HG03439 (cell line): ENCODE measurements at regions not wholly inside any gene's neighbourhood (a gene's known extent, or its start where the extent isn't known, plus 50 kb on each side); places are given as distances from the start of the nearest gene placed in this dataset.

ENCODE experiments used
- ATAC-seq: cut with Tn5 transposase; IDR thresholded peaks from one replicate; pipeline ENCODE4 v1.9.1; 2021; ENCODE audit warnings: mild to moderate bottlenecking, moderate library complexity; ENCODE audit not compliant: unreplicated experiment

DNA sequence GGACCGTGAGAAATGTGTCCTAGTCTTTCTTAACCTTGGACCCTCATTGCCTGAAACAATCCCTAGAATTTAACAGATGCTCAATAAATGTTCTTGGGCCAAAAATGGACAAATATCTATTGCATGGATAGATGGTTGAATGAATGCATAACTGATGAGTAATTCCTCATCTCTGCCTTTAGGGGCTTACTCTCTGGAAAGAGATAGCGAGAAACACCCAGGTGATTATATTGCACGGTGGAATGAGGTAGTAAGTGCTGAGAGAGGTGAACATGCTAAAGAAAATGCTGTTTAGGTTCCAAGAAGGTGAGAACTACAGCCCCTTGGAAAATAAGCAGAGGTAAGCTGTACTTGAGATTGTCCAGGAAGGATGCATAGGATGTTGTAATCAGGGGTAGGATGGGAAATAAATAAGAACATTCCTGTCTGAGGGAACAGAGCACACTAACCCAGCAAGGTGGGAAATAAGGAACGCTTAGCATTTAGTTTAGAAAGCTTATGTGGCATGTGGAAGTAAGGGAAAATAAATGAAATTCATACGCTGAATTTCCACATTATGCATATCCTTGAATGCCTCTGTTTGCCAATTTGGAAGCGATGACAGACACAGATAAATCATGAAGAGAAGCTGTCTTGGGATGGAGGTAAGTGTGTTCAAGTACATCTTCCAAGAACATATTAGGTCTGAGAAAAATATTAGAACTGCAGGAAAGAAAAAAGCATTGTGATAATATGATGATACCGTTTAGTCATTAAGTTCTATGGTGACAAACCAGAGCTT lies 426.6 kb downstream of the ARHGEF28 start:
- no peak for ATAC-seq

DNA sequence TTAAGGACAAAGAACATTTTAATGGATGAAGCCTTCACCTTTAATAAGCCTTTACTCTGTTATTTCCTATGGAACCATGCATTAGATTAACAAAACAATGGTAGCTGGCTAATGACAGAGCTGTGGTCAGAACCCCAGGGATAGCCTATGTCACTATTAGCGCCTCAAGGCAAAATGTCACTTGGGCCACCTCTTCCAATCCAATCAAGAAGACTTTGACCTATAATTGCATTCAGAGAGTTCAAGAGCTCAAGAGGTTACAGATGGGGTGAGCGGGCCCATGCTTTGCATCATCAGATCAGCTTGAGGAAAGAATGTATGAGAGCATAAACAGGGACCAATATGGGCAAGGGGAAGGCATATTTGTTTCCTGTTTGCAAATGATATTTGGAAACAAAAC lies 425.1 kb downstream of the ARHGEF28 start:
- ATAC-seq: no peak

DNA sequence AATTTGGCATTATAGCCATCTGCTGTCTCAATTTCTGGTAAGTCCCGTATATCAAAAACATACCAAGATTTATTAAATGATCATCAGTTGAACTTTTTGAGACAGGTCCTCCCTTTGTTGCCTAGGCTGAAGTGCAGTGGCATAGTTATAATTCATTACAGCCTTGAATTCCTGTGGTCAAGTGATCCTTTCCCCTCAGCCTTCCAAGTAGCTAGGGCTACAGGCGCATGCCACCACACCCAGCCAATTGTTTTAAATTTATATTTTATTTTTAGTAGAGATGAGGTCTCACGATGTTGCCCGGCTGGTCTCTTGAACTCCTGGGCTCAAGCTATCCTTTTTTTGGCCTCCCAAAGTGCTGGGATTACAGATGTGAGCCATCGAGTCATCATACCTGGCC lies 418.9 kb downstream of the ARHGEF28 start:
- no peak for ATAC-seq

DNA sequence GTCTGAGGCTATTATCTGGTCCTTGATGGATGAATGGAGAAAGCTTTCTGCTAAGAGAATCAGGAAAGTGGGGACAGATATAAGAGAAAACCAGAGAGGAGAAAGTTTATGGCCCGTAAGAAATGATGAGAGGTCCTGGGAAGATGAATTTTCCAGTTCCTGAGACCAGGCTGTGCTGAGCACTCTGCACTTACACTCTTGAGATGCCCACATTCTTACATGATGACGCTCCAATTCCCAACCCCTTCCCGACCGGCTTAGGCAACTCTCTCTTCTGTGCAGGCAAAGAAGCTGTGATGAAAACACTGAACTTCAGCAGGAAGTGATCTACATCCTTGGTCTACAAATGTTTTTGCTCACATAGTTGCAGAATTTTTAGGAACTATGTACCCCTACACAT lies 417.0 kb downstream of the ARHGEF28 start:
- no peak for ATAC-seq

DNA sequence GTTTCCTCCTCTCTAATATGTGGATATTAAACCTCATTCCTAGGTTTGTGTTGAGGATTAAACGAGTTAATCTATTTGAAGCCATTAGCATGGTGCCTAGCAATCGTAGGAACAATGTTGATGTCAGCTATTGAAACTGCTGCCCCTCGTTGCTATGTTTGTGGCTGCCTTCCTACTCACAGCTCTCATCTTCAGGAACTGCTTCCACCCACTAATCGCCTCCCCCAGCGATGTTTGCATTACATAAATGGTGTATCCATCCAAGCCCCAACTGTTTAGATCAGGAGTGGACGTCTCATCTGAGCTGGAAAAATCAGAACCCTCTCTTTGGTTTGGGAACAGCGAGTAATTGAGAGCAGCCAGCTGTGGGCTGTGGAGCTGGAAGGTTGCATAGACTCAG lies 416.6 kb downstream of the ARHGEF28 start:
- no peak for ATAC-seq

DNA sequence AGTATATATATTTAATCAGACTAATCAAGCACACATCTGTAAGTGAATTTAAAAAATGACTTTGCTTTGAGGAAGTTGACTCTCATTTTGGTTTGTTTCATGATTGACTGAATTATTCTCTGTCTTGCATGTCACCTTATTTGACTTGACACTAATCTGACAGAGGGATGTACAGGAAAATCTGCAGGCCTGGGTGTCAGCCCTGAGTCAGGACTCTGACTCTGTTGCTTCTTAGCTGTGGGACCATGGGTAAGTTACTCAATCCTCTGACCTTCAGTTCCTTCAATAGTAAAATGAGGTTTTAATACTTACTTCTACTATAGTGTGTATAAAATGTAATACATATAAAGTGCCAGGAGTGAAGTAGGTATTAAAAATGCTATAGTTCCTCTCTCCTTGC lies 415.9 kb downstream of the ARHGEF28 start:
- no peak for ATAC-seq

DNA sequence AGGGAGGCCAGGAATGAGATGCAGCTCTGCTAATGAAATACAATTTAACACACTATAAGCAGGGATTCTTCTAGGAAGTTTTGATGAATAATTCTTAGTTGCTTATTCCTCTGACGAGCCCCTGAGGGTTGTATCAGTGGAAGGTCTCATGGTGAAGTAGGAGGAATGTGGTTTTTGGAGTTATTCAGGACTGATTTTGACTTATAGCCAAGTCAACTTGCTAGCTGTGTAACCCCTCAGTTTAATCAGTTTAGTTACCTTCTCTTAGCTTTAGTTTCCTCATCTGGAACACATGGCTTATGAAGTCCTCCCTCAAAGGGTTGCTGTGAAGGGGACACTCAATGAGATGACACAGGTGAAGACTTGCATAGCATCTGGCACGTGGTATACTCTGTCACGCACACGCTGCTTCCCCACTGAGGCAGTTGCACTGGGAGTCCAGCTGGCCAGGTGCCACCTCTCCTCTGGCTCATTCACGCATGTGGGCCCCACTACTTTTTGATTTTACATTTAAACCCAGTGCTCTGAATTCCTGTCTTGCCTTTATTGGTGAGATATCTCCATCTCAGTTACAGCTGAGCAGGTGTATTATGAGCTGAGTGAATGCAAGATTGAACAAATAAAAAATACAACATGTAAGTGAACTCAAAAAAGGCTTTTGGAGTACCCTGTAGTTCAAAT lies 415.0 kb downstream of the ARHGEF28 start:
- ATAC-seq: no peak

DNA sequence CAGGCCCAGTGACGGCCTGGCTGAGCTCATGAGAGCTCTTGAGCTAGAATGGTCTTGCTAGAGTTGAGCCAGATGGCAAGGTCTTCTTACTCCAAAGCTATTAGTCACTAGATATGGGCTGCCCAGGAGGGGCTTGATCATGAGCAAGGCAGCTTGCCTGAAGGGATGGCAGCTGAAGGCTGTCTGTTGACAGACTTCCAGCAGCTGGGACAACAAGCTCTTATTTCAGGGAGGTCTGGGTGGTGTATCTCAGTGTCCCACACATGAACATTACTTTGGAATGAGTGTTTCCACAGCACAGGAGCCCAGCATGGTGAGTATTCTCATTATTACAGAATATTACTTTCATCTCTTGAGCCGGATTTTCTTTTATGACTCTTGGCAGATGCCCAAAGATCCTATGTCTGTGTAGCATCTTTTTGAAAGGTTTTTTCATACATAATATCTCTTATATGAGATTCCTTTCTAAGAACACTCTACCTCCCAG lies 414.1 kb downstream of the ARHGEF28 start:
- ATAC-seq: no peak

DNA sequence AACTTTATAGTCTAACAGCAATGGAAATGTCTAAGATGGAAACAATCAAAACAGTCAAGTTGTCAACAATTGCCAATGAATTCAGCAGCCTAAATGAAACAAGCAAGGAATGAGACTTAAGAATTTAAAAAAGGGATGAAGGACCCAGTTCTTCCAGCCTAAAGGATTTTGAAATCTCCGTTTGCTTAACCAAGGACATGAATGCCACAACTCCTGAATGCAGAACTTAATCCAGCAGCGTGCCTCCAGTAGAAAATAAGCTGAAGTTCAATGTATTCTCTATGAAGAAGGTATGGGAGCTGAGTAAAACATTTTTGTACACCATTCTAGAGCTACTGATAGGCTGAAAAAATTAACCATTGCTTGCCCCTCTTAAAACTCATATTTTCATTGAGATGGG lies 411.3 kb downstream of the ARHGEF28 start:
- no peak for ATAC-seq

DNA sequence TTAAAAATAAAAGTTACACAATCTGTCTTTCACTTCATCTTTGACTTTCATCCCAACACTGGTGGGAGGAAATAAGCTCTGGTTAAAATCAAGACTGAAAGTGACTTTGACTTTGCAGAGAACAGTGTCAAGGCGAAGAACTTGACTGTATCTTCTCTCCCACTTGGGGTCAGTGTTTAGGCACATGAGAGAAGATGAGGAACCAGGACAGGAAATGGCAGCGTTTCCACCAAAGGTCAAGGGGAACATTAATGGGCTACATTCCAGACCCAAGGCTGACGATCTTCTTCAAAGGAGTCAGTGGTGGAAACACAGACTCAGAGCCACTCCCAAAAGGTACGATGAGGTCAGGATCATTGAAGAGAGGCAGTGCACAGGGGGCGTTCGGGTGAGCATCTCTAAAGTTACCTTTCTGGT lies 409.5 kb downstream of the ARHGEF28 start:
- ATAC-seq: no peak

DNA sequence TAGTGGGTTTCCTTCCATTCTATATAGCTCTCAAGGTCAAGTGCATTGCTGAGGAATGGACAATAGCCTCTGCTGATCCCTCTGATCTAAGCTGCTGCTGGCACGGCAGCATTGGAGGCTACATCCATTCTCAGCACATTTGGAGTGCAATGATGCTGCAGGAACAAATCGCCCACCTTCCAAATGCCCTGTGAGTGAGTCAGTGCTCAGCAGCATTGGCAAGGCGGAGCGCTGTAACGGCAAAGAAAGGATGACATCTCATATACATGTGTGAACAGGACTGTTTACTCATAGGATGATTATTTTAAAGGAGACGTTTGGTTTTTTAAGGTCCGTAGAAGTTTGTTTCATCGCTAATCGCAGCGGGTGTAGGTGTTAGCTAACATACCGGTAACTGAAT lies 408.7 kb downstream of the ARHGEF28 start:
- no peak for ATAC-seq

DNA sequence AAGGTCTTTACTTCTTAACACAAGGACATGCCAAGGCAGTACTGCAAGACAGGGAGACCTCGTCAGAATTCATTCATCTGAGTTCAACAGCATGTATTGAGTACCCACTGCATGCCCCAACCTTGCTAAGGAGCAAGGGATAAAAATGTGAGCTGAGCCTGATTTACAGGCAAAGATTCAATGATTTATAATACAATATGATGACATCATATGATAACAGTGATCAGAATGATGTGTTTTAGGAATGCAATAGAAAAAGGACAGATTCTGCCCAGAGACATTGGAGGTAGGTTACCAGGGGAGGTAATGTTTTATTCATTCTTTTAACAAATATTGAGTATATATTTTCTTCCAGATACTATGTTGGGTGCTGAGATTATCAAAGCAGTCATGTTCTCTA lies 406.6 kb downstream of the ARHGEF28 start:
- no peak for ATAC-seq

DNA sequence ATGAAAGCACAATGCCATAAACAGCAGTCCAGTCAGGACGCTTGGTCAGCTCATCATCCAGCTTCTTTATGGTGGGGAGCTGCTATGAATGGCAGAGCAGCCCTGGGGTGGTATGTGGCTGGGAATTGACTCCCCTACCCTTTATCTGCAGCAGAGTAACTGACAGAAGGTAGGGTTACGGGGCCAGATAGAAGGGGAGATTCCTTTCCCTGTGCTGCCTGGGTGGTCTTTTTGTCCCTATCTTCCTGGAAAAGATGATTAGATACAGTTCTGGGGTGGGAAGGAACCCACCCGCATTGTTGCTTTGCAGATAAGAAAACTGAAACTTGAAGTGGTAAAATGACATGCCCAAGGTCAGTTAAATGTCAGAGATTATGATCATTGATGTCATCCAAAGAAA lies 405.5 kb downstream of the ARHGEF28 start:
- no peak for ATAC-seq

DNA sequence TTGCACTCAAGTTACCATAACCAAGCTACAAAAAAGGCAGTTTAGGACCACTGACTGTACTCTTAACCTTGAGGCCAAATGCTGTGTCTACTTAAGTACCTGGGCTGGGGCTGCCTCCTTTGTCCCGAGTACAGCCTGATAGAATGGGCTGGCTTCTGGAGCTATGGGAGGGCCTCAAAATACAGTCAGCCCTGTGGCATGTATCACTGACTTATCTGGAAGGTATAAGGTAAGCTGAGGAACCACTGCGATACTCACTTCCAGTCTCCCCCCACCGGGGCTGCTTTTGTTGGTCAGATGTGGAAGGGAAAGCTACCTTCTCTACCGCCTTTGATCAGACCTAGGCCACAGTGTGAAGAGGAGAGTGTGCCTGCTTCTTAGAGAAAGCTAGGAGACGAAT lies 404.8 kb downstream of the ARHGEF28 start:
- no peak for ATAC-seq

DNA sequence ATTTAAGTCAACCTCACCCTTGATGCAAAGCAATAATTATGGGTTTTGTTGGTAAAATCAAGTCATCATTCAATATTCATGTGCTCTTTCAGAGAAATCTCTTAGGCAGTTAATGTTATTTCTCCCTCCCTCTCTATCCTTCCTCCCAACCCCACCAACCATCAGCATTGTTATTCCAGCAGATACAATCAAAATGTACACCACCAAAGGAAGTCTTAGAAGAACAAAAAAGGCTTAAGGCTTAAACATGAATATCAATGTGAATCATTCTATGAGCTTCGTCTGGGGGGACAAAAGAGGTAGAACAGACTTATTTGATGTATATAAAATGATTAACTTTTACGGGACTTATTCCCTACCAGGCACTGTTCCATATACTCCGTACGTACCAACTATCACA lies 404.4 kb downstream of the ARHGEF28 start:
- ATAC-seq: no peak

DNA sequence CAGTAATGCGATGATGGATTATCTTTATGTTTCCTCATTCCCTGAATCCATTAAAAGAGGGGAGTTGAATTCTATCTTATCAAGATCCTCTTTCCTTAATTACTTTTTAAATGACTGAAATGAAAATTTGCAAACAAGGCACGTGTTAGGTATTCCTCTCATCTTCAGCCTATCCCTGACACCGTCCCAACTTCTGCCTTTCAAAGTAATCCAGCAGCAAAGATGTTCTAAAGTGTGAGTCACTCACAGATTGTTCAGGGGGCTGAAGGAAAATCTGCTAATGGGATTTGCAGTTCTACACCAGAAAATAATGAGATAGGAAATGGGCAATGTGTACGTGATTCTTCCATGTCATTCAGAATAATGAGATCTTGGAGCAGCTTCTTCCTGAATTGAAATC lies 403.0 kb downstream of the ARHGEF28 start:
- ATAC-seq: no peak

DNA sequence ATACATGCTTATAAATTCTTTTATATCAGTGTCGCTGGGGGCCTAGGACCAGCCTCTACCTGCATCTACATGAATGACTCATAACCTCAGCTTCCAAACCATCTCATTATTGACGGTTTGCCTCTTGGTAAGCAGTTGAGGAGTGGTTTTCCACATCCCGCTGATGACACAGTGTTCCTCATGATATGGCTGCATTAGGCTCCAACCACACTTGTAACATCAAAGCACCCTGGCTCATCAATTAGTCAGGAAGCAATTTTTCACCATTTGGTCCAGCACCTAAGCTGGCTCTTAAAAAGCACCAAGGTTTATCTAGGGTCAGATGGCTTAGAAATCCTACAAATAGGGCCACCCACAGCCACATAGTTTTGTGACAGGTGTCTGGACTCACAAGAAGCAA lies 402.4 kb downstream of the ARHGEF28 start:
- ATAC-seq: no peak

DNA sequence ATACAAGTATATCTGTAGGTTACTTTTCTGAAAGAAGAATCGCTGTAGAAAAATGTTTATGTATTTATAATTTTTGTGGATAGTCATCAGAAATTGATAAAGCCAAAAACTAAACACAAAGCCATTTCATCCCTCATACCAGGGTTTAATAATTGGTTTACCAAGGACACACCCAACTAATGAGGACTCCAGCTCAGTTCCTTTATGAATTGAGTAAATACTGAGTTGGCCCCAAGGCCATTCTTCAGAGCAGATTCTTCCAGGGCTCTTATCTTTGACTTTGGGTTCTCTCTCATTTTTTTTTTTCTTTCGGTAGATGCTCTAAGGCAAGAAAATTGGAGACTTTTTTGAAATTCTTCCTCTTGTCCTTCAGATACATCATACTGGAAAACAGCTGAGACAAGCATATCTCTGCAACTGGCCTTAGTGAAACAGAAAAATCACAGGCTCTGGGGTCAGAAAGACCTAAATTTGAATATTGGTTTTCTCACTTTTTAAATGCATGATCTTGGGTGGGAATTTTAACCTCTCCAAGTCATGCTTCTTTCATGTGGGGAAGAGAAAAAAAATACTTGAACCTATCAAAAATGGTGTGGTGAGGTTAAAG lies 401.8 kb downstream of the ARHGEF28 start:
- ATAC-seq: no peak

DNA sequence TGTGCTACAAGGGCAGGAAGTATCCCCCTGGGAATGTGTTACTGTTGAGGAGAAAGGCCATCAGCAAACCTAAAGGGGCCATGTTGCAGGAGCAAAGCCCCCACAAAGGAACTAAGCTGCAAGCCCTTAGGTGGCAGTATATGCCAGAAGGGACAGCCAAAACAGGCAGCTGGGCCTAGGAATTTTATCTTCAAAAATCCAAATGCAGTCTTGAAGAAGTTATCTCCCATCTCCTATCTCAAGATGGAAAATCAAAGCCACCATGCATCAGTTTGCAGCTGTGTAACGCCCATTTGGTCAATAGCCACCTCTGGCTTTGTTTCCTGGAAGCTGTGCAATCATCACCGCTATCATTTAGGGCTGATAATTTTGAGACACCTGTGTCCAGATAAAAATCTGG lies 400.3 kb downstream of the ARHGEF28 start:
- no peak for ATAC-seq

DNA sequence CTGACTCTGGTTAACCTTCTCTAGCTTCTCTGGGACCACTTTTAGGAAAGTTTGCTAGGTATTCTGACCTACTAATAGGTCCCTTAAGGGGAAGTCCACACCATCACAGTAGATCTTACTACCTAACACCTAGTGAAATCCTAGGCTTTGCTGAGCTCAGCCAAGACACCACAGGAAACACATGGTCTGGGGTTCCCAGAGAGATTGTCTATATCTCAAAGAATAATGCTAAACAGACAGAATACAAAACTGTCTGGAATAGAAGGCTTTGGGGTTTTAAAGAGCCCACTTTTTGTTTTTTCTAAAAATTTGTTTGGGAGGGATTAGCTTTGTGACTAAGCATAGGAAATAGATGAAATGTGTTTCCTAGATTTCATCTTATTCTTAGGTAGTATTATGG lies 395.1 kb downstream of the ARHGEF28 start:
- ATAC-seq: no peak

DNA sequence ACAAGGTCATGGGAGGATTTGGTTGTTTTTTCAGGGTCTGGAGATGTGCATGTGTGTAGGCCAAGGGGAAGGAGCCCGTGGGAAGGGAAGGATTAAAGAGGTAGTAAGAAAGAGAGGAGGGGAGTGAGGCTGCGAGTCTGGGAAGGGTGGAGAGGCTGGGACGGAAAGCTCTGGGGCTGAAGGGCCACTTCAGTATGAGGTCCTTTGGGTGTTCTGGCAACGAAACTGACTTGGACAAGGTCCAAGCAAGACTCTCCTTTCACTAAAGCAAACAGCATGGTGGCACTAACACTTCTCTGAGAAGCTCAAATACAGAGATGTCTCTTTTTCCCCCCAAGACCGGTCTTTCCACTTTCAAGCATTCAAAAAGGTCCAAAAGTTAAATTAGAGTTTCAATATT lies 394.5 kb downstream of the ARHGEF28 start:
- no peak for ATAC-seq

DNA sequence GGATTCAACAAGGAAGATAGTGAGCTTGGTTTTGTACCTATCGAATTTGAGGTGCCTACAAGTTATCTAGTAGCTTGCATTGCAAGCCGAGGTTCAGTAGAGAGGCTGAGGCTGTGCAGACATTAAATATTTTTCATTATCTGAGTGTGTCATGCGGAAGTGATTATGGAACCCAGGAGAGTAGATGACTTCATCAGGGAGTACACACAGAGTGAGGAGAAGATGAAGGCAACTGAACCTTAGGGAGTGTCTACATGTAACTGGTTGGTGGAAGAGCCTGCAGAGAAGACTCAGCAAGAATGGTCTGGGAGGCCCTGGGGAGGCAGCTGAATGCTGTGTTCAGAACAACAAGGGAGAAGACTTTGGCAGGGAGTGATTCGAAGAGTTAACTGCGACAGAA lies 393.9 kb downstream of the ARHGEF28 start:
- ATAC-seq: no peak
